ENCODE measurements at regions not wholly inside any gene's neighbourhood (a gene's known extent, or its start where the extent isn't known, plus 50 kb on each side); places are given as distances from the start of the nearest gene placed in this dataset.
"Not testable (repeated sequence)": the region's sequence is repeated elsewhere in the genome, so short reads cannot be mapped to it uniquely, and the experiment has no call there.

GRCh38 chr7:119252962-119253361, 1020.0 kb upstream of the KCND2 start:
- no peaks in the 10 kb centered on the region for H3K4me1 ChIP-seq (ENCODE audit: control insufficient read depth in 5 of 5, insufficient read depth in 5 of 5, low read length in 5 of 5)
- no peak overlapping the region for H3K4me3 ChIP-seq
- no peak for DNase-seq
- no peaks in the 10 kb centered on the region for H3K27me3 ChIP-seq (ENCODE audit: control insufficient read depth in 3 of 3, insufficient read depth in 3 of 3, low read length in 2 of 3)
- no peaks in the 10 kb centered on the region for H3K9me3 ChIP-seq (ENCODE audit: control insufficient read depth in 4 of 4, insufficient read depth in 3 of 4, low read length in 3 of 4)
- H3K36me3 ChIP-seq (ENCODE audit: control insufficient read depth in 4 of 4, insufficient read depth in 4 of 4, low read length in 4 of 4): no peaks in the 10 kb centered on the region
- H3K9ac ChIP-seq (ENCODE audit: insufficient read depth in 1 of 2, low read length in 2 of 2): no peak overlapping the region
- TF ChIP-seq CTCF (IDR thresholded peaks at IDR 0.05; ENCODE audit: control extremely low read depth, extremely low read depth): no peak
- no peak for ATAC-seq (ENCODE audit: insufficient read depth, low FRiP score)
- H3K27ac ChIP-seq (ENCODE audit: low read depth in 1 of 2, low read length in 1 of 2): no peak overlapping the region

GRCh38 chr7:119254742-119255141, 1018.2 kb upstream of the KCND2 start:
- Histone ChIP-seq H3K36me3 (ENCODE audit: control insufficient read depth in 4 of 4, insufficient read depth in 4 of 4, low read length in 4 of 4) (no peaks in the 10 kb centered on the region), H3K27me3 (ENCODE audit: control insufficient read depth in 3 of 3, insufficient read depth in 3 of 3, low read length in 2 of 3) (no peaks in the 10 kb centered on the region), H3K9me3 (ENCODE audit: control insufficient read depth in 4 of 4, insufficient read depth in 3 of 4, low read length in 3 of 4) (no peaks in the 10 kb centered on the region), H3K4me1 (ENCODE audit: control insufficient read depth in 5 of 5, insufficient read depth in 5 of 5, low read length in 5 of 5) (no peaks in the 10 kb centered on the region), H3K4me3 (no peak overlapping the region), H3K27ac (ENCODE audit: low read depth in 1 of 2, low read length in 1 of 2) (no peak overlapping the region), H3K9ac (ENCODE audit: insufficient read depth in 1 of 2, low read length in 2 of 2) (no peak overlapping the region)
- no peak for ATAC-seq (ENCODE audit: insufficient read depth, low FRiP score)
- no peak for DNase-seq
- no peak for TF ChIP-seq CTCF (IDR thresholded peaks at IDR 0.05; ENCODE audit: control extremely low read depth, extremely low read depth)

GRCh38 chr7:119256001-119256400, 1017.0 kb upstream of the KCND2 start:
- H3K4me1 ChIP-seq (ENCODE audit: control insufficient read depth in 5 of 5, insufficient read depth in 5 of 5, low read length in 5 of 5): no peaks in the 10 kb centered on the region
- no peak for TF ChIP-seq CTCF (IDR thresholded peaks at IDR 0.05; ENCODE audit: control extremely low read depth, extremely low read depth)
- DNase-seq (peak in 1 of 3 donors; percentile 4), ATAC-seq (ENCODE audit: insufficient read depth, low FRiP score) (no peak)
- H3K9ac ChIP-seq (ENCODE audit: insufficient read depth in 1 of 2, low read length in 2 of 2): no peak overlapping the region
- H3K27ac ChIP-seq (ENCODE audit: low read depth in 1 of 2, low read length in 1 of 2): no peak overlapping the region
- H3K36me3 ChIP-seq (ENCODE audit: control insufficient read depth in 4 of 4, insufficient read depth in 4 of 4, low read length in 4 of 4): no peaks in the 10 kb centered on the region
- H3K27me3 ChIP-seq (ENCODE audit: control insufficient read depth in 3 of 3, insufficient read depth in 3 of 3, low read length in 2 of 3): no peaks in the 10 kb centered on the region
- no peak overlapping the region for H3K4me3 ChIP-seq
- H3K9me3 ChIP-seq (ENCODE audit: control insufficient read depth in 4 of 4, insufficient read depth in 3 of 4, low read length in 3 of 4): no peaks in the 10 kb centered on the region

- H3K9me3 ChIP-seq (ENCODE audit: control insufficient read depth in 4 of 4, insufficient read depth in 3 of 4, low read length in 3 of 4): no peaks in the 10 kb centered on the region
- DNase-seq (no peak), ATAC-seq (ENCODE audit: insufficient read depth, low FRiP score) (no peak)
- no peaks in the 10 kb centered on the region for H3K4me1 ChIP-seq (ENCODE audit: control insufficient read depth in 5 of 5, insufficient read depth in 5 of 5, low read length in 5 of 5)
- H3K4me3 ChIP-seq: no peak overlapping the region
- no peak overlapping the region for H3K9ac ChIP-seq (ENCODE audit: insufficient read depth in 1 of 2, low read length in 2 of 2)
- no peak overlapping the region for H3K27ac ChIP-seq (ENCODE audit: low read depth in 1 of 2, low read length in 1 of 2)
- H3K36me3 ChIP-seq (ENCODE audit: control insufficient read depth in 4 of 4, insufficient read depth in 4 of 4, low read length in 4 of 4): no peaks in the 10 kb centered on the region
- no peaks in the 10 kb centered on the region for H3K27me3 ChIP-seq (ENCODE audit: control insufficient read depth in 3 of 3, insufficient read depth in 3 of 3, low read length in 2 of 3)
- WGBS, 2 donors: 81 to 87% methylated on average over 3 of the region's 3 CpGs
- no peak for TF ChIP-seq CTCF (IDR thresholded peaks at IDR 0.05; ENCODE audit: control extremely low read depth, extremely low read depth)
Measured at GRCh38 chr7:119256446-119257131, 1016.4 kb upstream of the KCND2 start.

- not testable (repeated sequence) for DNase-seq; H3K27ac ChIP-seq (ENCODE audit: low read depth in 1 of 2, low read length in 1 of 2); H3K4me3 ChIP-seq; H3K9ac ChIP-seq (ENCODE audit: insufficient read depth in 1 of 2, low read length in 2 of 2); H3K27me3 ChIP-seq (ENCODE audit: control insufficient read depth in 3 of 3, insufficient read depth in 3 of 3, low read length in 2 of 3); H3K4me1 ChIP-seq (ENCODE audit: control insufficient read depth in 5 of 5, insufficient read depth in 5 of 5, low read length in 5 of 5); ATAC-seq (ENCODE audit: insufficient read depth, low FRiP score); H3K9me3 ChIP-seq (ENCODE audit: control insufficient read depth in 4 of 4, insufficient read depth in 3 of 4, low read length in 3 of 4); H3K36me3 ChIP-seq (ENCODE audit: control insufficient read depth in 4 of 4, insufficient read depth in 4 of 4, low read length in 4 of 4)
- WGBS, 2 donors: 65 to 68% methylated on average over 2 of the region's 2 CpGs
Measured at GRCh38 chr7:119266790-119267189, 1006.2 kb upstream of the KCND2 start.
